Liver (tissue), 8 donors: ENCODE measurements at regions not wholly inside any gene's neighbourhood (a gene's known extent, or its start where the extent isn't known, plus 50 kb on each side); places are given as distances from the start of the nearest gene placed in this dataset.

Experiments used
- DNase-seq: peaks from one replicate; pipeline ENCODE4 v3.0.0-alpha.2; 2017; ENCODE audit warnings: low spot score
- H3K27ac ChIP-seq, 2 donors: one replicate each; pipeline ENCODE4 v1.7.0; 2013; ENCODE audit warnings: inconsistent platforms in 2 of 2, low read length in 2 of 2, control low read depth in 1 of 2, low read depth in 1 of 2, mild to moderate bottlenecking in 1 of 2
- H3K27me3 ChIP-seq, 4 donors: one replicate each; pipeline versions ENCODE4 v1.6.1 to v1.7.0; 2013; ENCODE audit warnings: low read length in 3 of 4, inconsistent platforms in 1 of 4, mild to moderate bottlenecking in 1 of 4, moderate library complexity in 1 of 4; ENCODE audit not compliant: control insufficient read depth in 4 of 4, insufficient read depth in 4 of 4
- H3K36me3 ChIP-seq, 4 donors: one replicate each; pipeline versions ENCODE4 v1.6.1 to v1.7.0; 2013; ENCODE audit warnings: low read length in 3 of 4, mild to moderate bottlenecking in 3 of 4, low read depth in 1 of 4, moderate library complexity in 1 of 4; ENCODE audit not compliant: control insufficient read depth in 4 of 4, insufficient read depth in 3 of 4
- H3K4me1 ChIP-seq, 4 donors: one replicate each; pipeline versions ENCODE4 v1.6.1 to v1.7.0; 2013; ENCODE audit warnings: low read length in 3 of 4, mild to moderate bottlenecking in 3 of 4, moderate library complexity in 1 of 4; ENCODE audit not compliant: control insufficient read depth in 4 of 4, insufficient read depth in 4 of 4
- H3K4me3 ChIP-seq, 3 donors: one replicate each; pipeline versions ENCODE4 v1.6.1 to v1.7.0; 2013; ENCODE audit warnings: low read length in 3 of 3, control low read depth in 1 of 3, low read depth in 1 of 3, mild to moderate bottlenecking in 1 of 3
- H3K9ac ChIP-seq, 2 donors: one replicate each; pipeline ENCODE4 v1.7.0; 2013; ENCODE audit warnings: low read length in 2 of 2, mild to moderate bottlenecking in 2 of 2, moderate library complexity in 2 of 2, control low read depth in 1 of 2, low read depth in 1 of 2
- H3K9me3 ChIP-seq, 4 donors: one replicate each; pipeline versions ENCODE4 v1.6.1 to v1.7.0; 2013; ENCODE audit warnings: low read length in 3 of 4; ENCODE audit not compliant: control insufficient read depth in 4 of 4
- ATF3 ChIP-seq: IDR thresholded peaks from 2 replicates; pipeline ENCODE4 v1.6.1; 2016; ENCODE audit warnings: antibody characterized with exemption
- EGR1 ChIP-seq, 2 donors: IDR thresholded peaks; 2 replicates each; pipeline ENCODE4 v1.6.1; 2016 to 2018; ENCODE audit warnings: antibody characterized with exemption in 2 of 2, low read depth in 2 of 2
- FOXA2 ChIP-seq: IDR thresholded peaks from 2 replicates; pipeline ENCODE4 v1.6.1; 2016; ENCODE audit warnings: antibody characterized with exemption
- GABPA ChIP-seq, 2 donors: IDR thresholded peaks in 1 of 2; conservative IDR thresholded peaks in 1 of 2; 2 replicates each; pipeline ENCODE4 v1.6.1; 2016; ENCODE audit warnings: antibody characterized with exemption in 2 of 2, mild to moderate bottlenecking in 1 of 2, moderate library complexity in 1 of 2
- HNF4A ChIP-seq, 2 donors: conservative IDR thresholded peaks; 2 replicates each; pipeline ENCODE4 v1.6.1; 2016; ENCODE audit warnings: antibody characterized with exemption in 2 of 2, mild to moderate bottlenecking in 2 of 2
- HNF4G ChIP-seq: IDR thresholded peaks from 2 replicates; pipeline ENCODE4 v1.6.1; 2016; ENCODE audit warnings: antibody characterized with exemption
- JUND ChIP-seq, 2 donors: IDR thresholded peaks; 2 replicates each; pipeline ENCODE4 v1.6.1; 2016; ENCODE audit warnings: antibody characterized with exemption in 2 of 2
- MAX ChIP-seq: IDR thresholded peaks from 2 replicates; pipeline ENCODE4 v1.6.1; 2016; ENCODE audit warnings: antibody characterized with exemption
- NR2F2 ChIP-seq: IDR thresholded peaks from 2 replicates; pipeline ENCODE4 v1.6.1; 2016; ENCODE audit warnings: antibody characterized with exemption
- RAD21 ChIP-seq, 2 donors: IDR thresholded peaks; 2 replicates each; pipeline ENCODE4 v1.6.1; 2016; ENCODE audit warnings: antibody characterized with exemption in 2 of 2, mild to moderate bottlenecking in 2 of 2
- RXRA ChIP-seq, 2 donors: IDR thresholded peaks; 2 replicates each; pipeline ENCODE4 v1.6.1; 2017 to 2018; ENCODE audit warnings: antibody characterized with exemption in 2 of 2, mild to moderate bottlenecking in 1 of 2
- SP1 ChIP-seq: IDR thresholded peaks from 2 replicates; pipeline ENCODE4 v1.6.1; 2018; ENCODE audit warnings: antibody characterized with exemption, mild to moderate bottlenecking
- TAF1 ChIP-seq: conservative IDR thresholded peaks from 2 replicates; pipeline ENCODE4 v1.6.1; 2016; ENCODE audit warnings: antibody characterized with exemption, mild to moderate bottlenecking
- YY1 ChIP-seq: IDR thresholded peaks from 2 replicates; pipeline ENCODE4 v1.6.1; 2016; ENCODE audit warnings: antibody characterized with exemption, mild to moderate bottlenecking
- WGBS: extraction: QIAGEN DNeasy Blood & Tissue Kit; methylation state at CpG from one replicate; pipeline ENCODE4 v1.1.7; 2013; 5-methylcytosine and 5-hydroxymethylcytosine counted together
- TF ChIP-seq, protein P1 (sequence below): fragments of 150-350 bp; IDR thresholded peaks from 2 replicates; pipeline ENCODE4 v1.5.1; 2017; ENCODE audit warnings: improper control_type of control experiment, low read depth, low read length; ENCODE audit not compliant: missing input control
- TF ChIP-seq, protein P2 (sequence below): IDR thresholded peaks from 2 replicates; pipeline ENCODE4 v1.6.1; 2016; ENCODE audit warnings: antibody characterized with exemption, mild to moderate bottlenecking
- TF ChIP-seq, protein P3 (sequence below): IDR thresholded peaks from 2 replicates; pipeline ENCODE4 v1.6.1; 2016; ENCODE audit warnings: antibody characterized with exemption
- donor health status: healthy.
- donor health status: healthy.
- donor health status: healthy.
- donor health status: healthy.
- donor health status: healthy.

DNA sequence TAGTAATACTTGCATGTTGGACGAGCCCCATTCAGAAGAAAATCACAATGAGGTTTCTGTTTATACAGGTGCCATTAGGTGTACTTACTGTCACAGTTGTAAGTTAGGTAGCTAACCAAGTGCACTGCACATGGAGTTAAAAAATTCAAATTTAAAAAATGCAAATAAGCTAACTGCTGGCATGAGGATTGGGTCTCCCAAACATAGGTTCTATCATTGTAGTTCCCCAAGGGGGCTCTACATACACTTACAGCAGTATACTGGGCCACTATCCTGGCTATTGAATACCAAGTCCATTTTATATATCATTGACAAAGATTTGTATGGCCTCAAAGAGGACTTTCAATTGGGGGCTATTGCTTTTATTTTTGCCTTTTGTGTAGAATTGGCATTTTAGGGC, 153.4 kb downstream of the FMR1NB start:
- WGBS: 51% methylated on average over 1 of the region's 1 CpG
- H3K27me3 ChIP-seq: no peaks in the 10 kb centered on the region
- no peak for DNase-seq
- no peak overlapping the region for H3K9ac ChIP-seq
- no peaks in the 10 kb centered on the region for H3K9me3 ChIP-seq
- no peak overlapping the region for H3K4me3 ChIP-seq
- TF ChIP-seq, protein P1, sequence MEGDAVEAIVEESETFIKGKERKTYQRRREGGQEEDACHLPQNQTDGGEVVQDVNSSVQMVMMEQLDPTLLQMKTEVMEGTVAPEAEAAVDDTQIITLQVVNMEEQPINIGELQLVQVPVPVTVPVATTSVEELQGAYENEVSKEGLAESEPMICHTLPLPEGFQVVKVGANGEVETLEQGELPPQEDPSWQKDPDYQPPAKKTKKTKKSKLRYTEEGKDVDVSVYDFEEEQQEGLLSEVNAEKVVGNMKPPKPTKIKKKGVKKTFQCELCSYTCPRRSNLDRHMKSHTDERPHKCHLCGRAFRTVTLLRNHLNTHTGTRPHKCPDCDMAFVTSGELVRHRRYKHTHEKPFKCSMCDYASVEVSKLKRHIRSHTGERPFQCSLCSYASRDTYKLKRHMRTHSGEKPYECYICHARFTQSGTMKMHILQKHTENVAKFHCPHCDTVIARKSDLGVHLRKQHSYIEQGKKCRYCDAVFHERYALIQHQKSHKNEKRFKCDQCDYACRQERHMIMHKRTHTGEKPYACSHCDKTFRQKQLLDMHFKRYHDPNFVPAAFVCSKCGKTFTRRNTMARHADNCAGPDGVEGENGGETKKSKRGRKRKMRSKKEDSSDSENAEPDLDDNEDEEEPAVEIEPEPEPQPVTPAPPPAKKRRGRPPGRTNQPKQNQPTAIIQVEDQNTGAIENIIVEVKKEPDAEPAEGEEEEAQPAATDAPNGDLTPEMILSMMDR: no peak
- TF ChIP-seq TAF1 (no peak), RXRA (IDR thresholded peaks at IDR 0.05) (no peak), HNF4G (no peak), RAD21 (IDR thresholded peaks at IDR 0.05) (no peak), MAX (no peak), FOXA2 (no peak), NR2F2 (no peak), YY1 (no peak), SP1 (no peak), GABPA (IDR thresholded peaks at IDR 0.05 in 1 of 2, conservative IDR thresholded peaks at IDR 0.05 in 1 of 2) (no peak), HNF4A (conservative IDR thresholded peaks at IDR 0.05) (no peak), EGR1 (IDR thresholded peaks at IDR 0.05; ENCODE audit: low read depth in 2 of 2) (no peak), JUND (IDR thresholded peaks at IDR 0.05) (no peak), ATF3 (no peak)
- TF ChIP-seq, protein P2, sequence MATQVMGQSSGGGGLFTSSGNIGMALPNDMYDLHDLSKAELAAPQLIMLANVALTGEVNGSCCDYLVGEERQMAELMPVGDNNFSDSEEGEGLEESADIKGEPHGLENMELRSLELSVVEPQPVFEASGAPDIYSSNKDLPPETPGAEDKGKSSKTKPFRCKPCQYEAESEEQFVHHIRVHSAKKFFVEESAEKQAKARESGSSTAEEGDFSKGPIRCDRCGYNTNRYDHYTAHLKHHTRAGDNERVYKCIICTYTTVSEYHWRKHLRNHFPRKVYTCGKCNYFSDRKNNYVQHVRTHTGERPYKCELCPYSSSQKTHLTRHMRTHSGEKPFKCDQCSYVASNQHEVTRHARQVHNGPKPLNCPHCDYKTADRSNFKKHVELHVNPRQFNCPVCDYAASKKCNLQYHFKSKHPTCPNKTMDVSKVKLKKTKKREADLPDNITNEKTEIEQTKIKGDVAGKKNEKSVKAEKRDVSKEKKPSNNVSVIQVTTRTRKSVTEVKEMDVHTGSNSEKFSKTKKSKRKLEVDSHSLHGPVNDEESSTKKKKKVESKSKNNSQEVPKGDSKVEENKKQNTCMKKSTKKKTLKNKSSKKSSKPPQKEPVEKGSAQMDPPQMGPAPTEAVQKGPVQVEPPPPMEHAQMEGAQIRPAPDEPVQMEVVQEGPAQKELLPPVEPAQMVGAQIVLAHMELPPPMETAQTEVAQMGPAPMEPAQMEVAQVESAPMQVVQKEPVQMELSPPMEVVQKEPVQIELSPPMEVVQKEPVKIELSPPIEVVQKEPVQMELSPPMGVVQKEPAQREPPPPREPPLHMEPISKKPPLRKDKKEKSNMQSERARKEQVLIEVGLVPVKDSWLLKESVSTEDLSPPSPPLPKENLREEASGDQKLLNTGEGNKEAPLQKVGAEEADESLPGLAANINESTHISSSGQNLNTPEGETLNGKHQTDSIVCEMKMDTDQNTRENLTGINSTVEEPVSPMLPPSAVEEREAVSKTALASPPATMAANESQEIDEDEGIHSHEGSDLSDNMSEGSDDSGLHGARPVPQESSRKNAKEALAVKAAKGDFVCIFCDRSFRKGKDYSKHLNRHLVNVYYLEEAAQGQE: no peak
- TF ChIP-seq, protein P3, sequence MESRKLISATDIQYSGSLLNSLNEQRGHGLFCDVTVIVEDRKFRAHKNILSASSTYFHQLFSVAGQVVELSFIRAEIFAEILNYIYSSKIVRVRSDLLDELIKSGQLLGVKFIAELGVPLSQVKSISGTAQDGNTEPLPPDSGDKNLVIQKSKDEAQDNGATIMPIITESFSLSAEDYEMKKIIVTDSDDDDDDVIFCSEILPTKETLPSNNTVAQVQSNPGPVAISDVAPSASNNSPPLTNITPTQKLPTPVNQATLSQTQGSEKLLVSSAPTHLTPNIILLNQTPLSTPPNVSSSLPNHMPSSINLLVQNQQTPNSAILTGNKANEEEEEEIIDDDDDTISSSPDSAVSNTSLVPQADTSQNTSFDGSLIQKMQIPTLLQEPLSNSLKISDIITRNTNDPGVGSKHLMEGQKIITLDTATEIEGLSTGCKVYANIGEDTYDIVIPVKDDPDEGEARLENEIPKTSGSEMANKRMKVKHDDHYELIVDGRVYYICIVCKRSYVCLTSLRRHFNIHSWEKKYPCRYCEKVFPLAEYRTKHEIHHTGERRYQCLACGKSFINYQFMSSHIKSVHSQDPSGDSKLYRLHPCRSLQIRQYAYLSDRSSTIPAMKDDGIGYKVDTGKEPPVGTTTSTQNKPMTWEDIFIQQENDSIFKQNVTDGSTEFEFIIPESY: no peak
- no peak overlapping the region for H3K27ac ChIP-seq
- H3K36me3 ChIP-seq: no peaks in the 10 kb centered on the region
- H3K4me1 ChIP-seq: no peaks in the 10 kb centered on the region

DNA sequence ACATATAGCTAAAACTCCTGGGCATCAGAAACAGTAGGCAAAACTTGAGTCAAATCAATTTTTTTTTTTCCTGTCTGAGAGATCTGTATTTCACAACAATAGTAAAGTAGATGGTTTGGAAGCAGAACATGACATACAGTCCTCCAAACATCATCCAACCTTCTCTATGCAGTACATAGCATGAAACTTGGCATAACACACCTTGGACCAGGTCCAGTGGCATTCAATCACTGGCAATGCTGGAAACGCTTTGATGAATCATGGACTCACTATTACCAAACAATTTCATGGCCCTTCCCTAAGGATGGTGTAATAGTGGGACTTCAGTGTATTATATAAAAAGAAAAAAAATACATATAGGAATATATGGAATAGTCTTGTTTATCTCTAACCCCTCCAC, 154.6 kb downstream of the FMR1NB start:
- WGBS: 43% methylated on average over 1 of the region's 1 CpG
- Histone ChIP-seq H3K4me1 (no peaks in the 10 kb centered on the region), H3K36me3 (no peaks in the 10 kb centered on the region), H3K9me3 (no peaks in the 10 kb centered on the region), H3K27me3 (no peaks in the 10 kb centered on the region), H3K9ac (no peak overlapping the region), H3K4me3 (no peak overlapping the region), H3K27ac (no peak overlapping the region)
- DNase-seq: no peak
- TF ChIP-seq, protein P1: no peak
- no peak for TF ChIP-seq MAX
- no peak for TF ChIP-seq RXRA (IDR thresholded peaks at IDR 0.05)
- no peak for TF ChIP-seq GABPA (IDR thresholded peaks at IDR 0.05 in 1 of 2, conservative IDR thresholded peaks at IDR 0.05 in 1 of 2)
- TF ChIP-seq RAD21 (IDR thresholded peaks at IDR 0.05): no peak
